ENCODE measurements at regions not wholly inside any gene's neighbourhood (a gene's known extent, or its start where the extent isn't known, plus 50 kb on each side); places are given as distances from the start of the nearest gene placed in this dataset.

- Histone ChIP-seq H4K20me1 (ENCODE audit: insufficient read depth) (no peaks in the 10 kb centered on the region), H3K9me2 (ENCODE audit: insufficient read depth, low read length) (no peaks in the 10 kb centered on the region), H3K4me2 (ENCODE audit: low read length) (no peak overlapping the region), H3K9me3 (ENCODE audit: low read length) (no peaks in the 10 kb centered on the region), H3K9ac (ENCODE audit: low read length) (no peak overlapping the region), H2AFZ (ENCODE audit: low read depth, low read length) (no peak overlapping the region), H3F3A (ENCODE audit: insufficient read depth, low read length, poor library complexity, severe bottlenecking) (no peaks in the 10 kb centered on the region), H3K79me2 (replicated peaks; ENCODE audit: insufficient read depth, low read length) (no peaks in the 10 kb centered on the region), H3K27ac (ENCODE audit: low read length) (no peak overlapping the region), H3K4me3 (ENCODE audit: low read length) (no peak overlapping the region), H3K27me3 (ENCODE audit: insufficient read depth, low read depth, low read length) (no peaks in the 10 kb centered on the region), H3K36me3 (ENCODE audit: insufficient read depth, low read length) (no peaks in the 10 kb centered on the region)
- no peak for TF ChIP-seq EP300 (conservative IDR thresholded peaks at IDR 0.05; ENCODE audit: poor library complexity, severe bottlenecking)
- TF ChIP-seq POLR2AphosphoS5 (IDR thresholded peaks at IDR 0.05), result no peak
- no peak for TF ChIP-seq RAD21 (conservative IDR thresholded peaks at IDR 0.05)
- TF ChIP-seq EZH2 (IDR thresholded peaks at IDR 0.05; ENCODE audit: borderline replicate concordance, insufficient read depth, low read length, poor library complexity, severe bottlenecking), result no peak
- TF ChIP-seq MXI1 (conservative IDR thresholded peaks at IDR 0.05; ENCODE audit: poor library complexity, severe bottlenecking), result no peak
- no peak for TF ChIP-seq REST (IDR thresholded peaks at IDR 0.05; ENCODE audit: borderline replicate concordance)
- no peak for TF ChIP-seq TAF1 (IDR thresholded peaks at IDR 0.05; ENCODE audit: low read depth)
- no peak for TF ChIP-seq SMC3 (conservative IDR thresholded peaks at IDR 0.05; ENCODE audit: poor library complexity)
- TF ChIP-seq CTCF (IDR thresholded peaks at IDR 0.05; ENCODE audit: poor library complexity, severe bottlenecking), result no peak
These were observed 386.0 kb upstream of the NR5A2 start for GRCh38 chr1:199641531-199641930.

GRCh38 chr1:199644912-199645311 is 382.6 kb upstream of the NR5A2 start:
- Histone ChIP-seq H3K36me3 (ENCODE audit: insufficient read depth, low read length) (no peaks in the 10 kb centered on the region), H3K4me3 (ENCODE audit: low read length) (no peak overlapping the region), H3K4me2 (ENCODE audit: low read length) (no peak overlapping the region), H3K9ac (ENCODE audit: low read length) (no peak overlapping the region), H3K27ac (ENCODE audit: low read length) (no peak overlapping the region), H2AFZ (ENCODE audit: low read depth, low read length) (no peak overlapping the region), H3F3A (ENCODE audit: insufficient read depth, low read length, poor library complexity, severe bottlenecking) (no peaks in the 10 kb centered on the region), H3K9me2 (ENCODE audit: insufficient read depth, low read length) (no peaks in the 10 kb centered on the region), H4K20me1 (ENCODE audit: insufficient read depth) (no peaks in the 10 kb centered on the region), H3K9me3 (ENCODE audit: low read length) (no peaks in the 10 kb centered on the region), H3K27me3 (ENCODE audit: insufficient read depth, low read depth, low read length) (no peaks in the 10 kb centered on the region), H3K79me2 (replicated peaks; ENCODE audit: insufficient read depth, low read length) (no peaks in the 10 kb centered on the region)
- TF ChIP-seq MXI1 (conservative IDR thresholded peaks at IDR 0.05; ENCODE audit: poor library complexity, severe bottlenecking) (no peak), REST (IDR thresholded peaks at IDR 0.05; ENCODE audit: borderline replicate concordance) (no peak), EP300 (conservative IDR thresholded peaks at IDR 0.05; ENCODE audit: poor library complexity, severe bottlenecking) (no peak), CTCF (IDR thresholded peaks at IDR 0.05; ENCODE audit: poor library complexity, severe bottlenecking) (no peak), EZH2 (IDR thresholded peaks at IDR 0.05; ENCODE audit: borderline replicate concordance, insufficient read depth, low read length, poor library complexity, severe bottlenecking) (no peak), SMC3 (conservative IDR thresholded peaks at IDR 0.05; ENCODE audit: poor library complexity) (no peak), TAF1 (IDR thresholded peaks at IDR 0.05; ENCODE audit: low read depth) (no peak), RAD21 (conservative IDR thresholded peaks at IDR 0.05) (no peak), POLR2AphosphoS5 (IDR thresholded peaks at IDR 0.05) (no peak)

Measured in neural cell (in vitro differentiated cells).